AG10803 (cell line): ENCODE measurements at regions not wholly inside any gene's neighbourhood (a gene's known extent, or its start where the extent isn't known, plus 50 kb on each side); places are given as distances from the start of the nearest gene placed in this dataset.

Experiments
- DNase-seq: peaks from one replicate; pipeline ENCODE4 v3.0.0; 2010; ENCODE audit warnings: low read depth
- H3K4me3 ChIP-seq: 2 replicates; pipeline ENCODE4 v1.5.1; 2011; ENCODE audit warnings: mild to moderate bottlenecking, low read length, control low read depth
- CTCF ChIP-seq: conservative IDR thresholded peaks from 2 replicates; pipeline ENCODE4 v1.5.1; 2011; ENCODE audit warnings: mild to moderate bottlenecking, low read length, control low read depth, inconsistent platforms

- TF ChIP-seq CTCF = no peak
- DNase-seq = no peak
- no peak overlapping the region for H3K4me3 ChIP-seq
Observed at GRCh38 chr6:119630561-119631192, 281.1 kb upstream of the MAN1A1 start.

GRCh38 chr6:119628691-119629594, 279.4 kb upstream of the MAN1A1 start:
- no peak overlapping the region for H3K4me3 ChIP-seq
- peak; percentile 19 for TF ChIP-seq CTCF
- DNase-seq = no peak

GRCh38 chr6:119627908-119628669, 278.5 kb upstream of the MAN1A1 start:
- DNase-seq = peak; percentile 39
- TF ChIP-seq CTCF = no peak
- no peak overlapping the region for H3K4me3 ChIP-seq

- no peak for DNase-seq
- TF ChIP-seq CTCF = no peak
- H3K4me3 ChIP-seq = no peak overlapping the region
Observed at GRCh38 chr6:119626884-119627619, 277.5 kb upstream of the MAN1A1 start.

- no peak for TF ChIP-seq CTCF
- peak; percentile 91 for DNase-seq
- no peak overlapping the region for H3K4me3 ChIP-seq
Observed at GRCh38 chr6:119620846-119621555, 271.4 kb upstream of the MAN1A1 start.

GRCh38 chr6:119614138-119614537, 264.6 kb upstream of the MAN1A1 start:
- no peak for DNase-seq
- H3K4me3 ChIP-seq = no peak overlapping the region
- no peak for TF ChIP-seq CTCF
